WTC11 (cell line): ENCODE measurements at regions not wholly inside any gene's neighbourhood (a gene's known extent, or its start where the extent isn't known, plus 50 kb on each side); places are given as distances from the start of the nearest gene placed in this dataset.

Source experiments
- CREB1 ChIP-seq: sonication (generic); formaldehyde crosslinking; IDR thresholded peaks from 2 replicates; pipeline ENCODE4 v1.8.0; 2023; ENCODE audit warnings: mild to moderate bottlenecking, missing genetic modification reagents
- IRF2 ChIP-seq: sonication (generic); formaldehyde crosslinking; IDR thresholded peaks from 2 replicates; pipeline ENCODE4 v1.8.0; 2022; ENCODE audit warnings: low read depth, missing genetic modification reagents, borderline replicate concordance
- RELA ChIP-seq: sonication (generic); formaldehyde crosslinking; IDR thresholded peaks from 2 replicates; pipeline ENCODE4 v1.8.1; 2022; ENCODE audit warnings: missing genetic modification reagents, mild to moderate bottlenecking, borderline replicate concordance
- SP1 ChIP-seq: sonication (generic); formaldehyde crosslinking; conservative IDR thresholded peaks from 2 replicates; pipeline ENCODE4 v1.8.1; 2022; ENCODE audit warnings: missing genetic modification reagents
- TF ChIP-seq, protein P1 (sequence below): sonication (generic); formaldehyde crosslinking; IDR thresholded peaks from 2 replicates; pipeline ENCODE4 v1.8.1; 2022; ENCODE audit warnings: low read depth, missing genetic modification reagents, borderline replicate concordance
- TF ChIP-seq, protein P2 (sequence below): fragments of 200-600 bp; IDR thresholded peaks from 2 replicates; pipeline ENCODE4 v1.8.0; 2022; ENCODE audit warnings: antibody characterized with exemption
- TF ChIP-seq, protein P3 (sequence below): sonication (generic); formaldehyde crosslinking; conservative IDR thresholded peaks from 2 replicates; pipeline ENCODE4 v1.8.1; 2023; ENCODE audit warnings: mild to moderate bottlenecking, low read depth, missing genetic modification reagents, moderate library complexity
- TF ChIP-seq, protein P4 (sequence below): sonication (generic); formaldehyde crosslinking; IDR thresholded peaks from 2 replicates; pipeline ENCODE4 v1.8.0; 2022; ENCODE audit warnings: mild to moderate bottlenecking, missing genetic modification reagents
- TF ChIP-seq, protein P5 (sequence below): sonication (generic); formaldehyde crosslinking; IDR thresholded peaks from 2 replicates; pipeline ENCODE4 v1.8.1; 2023; ENCODE audit warnings: mild to moderate bottlenecking, moderate library complexity, missing genetic modification reagents

DNA sequence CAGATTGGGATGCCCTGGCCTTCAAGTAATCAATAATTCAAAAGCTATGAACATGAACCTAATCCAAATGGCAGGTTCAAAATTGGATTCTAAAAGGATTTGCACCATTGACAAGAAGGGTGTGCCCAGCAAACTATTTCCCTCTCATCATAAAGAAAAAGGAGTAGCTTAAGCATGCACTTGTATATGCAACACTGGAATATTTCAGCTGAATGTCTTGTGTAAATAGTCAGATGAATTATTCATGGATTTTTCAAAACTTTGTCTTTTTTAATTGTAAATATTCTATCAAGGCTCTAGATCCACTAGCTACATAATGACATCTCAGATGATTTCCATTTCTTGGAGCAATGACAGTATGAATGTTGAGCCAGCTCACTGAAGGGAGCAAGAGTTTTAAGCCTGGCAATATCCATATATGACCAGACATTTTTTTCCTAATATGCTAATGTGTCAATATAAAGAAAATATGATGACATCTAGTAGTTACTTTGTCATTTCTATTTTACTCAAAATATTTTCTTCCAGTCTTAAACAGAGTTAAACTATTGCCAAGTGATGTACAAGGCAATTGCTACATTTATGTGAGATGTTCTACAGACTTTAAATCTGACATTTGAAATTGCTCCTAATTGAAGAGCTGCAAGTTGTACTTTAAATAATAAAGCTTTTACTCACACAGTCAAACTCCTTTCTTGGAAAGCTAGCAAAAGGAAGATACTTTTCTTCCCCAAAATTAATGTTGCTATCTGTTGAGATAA is 230.5 kb upstream of the AGTR1 start:
- TF ChIP-seq, protein P1, sequence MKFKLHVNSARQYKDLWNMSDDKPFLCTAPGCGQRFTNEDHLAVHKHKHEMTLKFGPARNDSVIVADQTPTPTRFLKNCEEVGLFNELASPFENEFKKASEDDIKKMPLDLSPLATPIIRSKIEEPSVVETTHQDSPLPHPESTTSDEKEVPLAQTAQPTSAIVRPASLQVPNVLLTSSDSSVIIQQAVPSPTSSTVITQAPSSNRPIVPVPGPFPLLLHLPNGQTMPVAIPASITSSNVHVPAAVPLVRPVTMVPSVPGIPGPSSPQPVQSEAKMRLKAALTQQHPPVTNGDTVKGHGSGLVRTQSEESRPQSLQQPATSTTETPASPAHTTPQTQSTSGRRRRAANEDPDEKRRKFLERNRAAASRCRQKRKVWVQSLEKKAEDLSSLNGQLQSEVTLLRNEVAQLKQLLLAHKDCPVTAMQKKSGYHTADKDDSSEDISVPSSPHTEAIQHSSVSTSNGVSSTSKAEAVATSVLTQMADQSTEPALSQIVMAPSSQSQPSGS (CRISPR knock-in tag), result no peak
- TF ChIP-seq, protein P2, sequence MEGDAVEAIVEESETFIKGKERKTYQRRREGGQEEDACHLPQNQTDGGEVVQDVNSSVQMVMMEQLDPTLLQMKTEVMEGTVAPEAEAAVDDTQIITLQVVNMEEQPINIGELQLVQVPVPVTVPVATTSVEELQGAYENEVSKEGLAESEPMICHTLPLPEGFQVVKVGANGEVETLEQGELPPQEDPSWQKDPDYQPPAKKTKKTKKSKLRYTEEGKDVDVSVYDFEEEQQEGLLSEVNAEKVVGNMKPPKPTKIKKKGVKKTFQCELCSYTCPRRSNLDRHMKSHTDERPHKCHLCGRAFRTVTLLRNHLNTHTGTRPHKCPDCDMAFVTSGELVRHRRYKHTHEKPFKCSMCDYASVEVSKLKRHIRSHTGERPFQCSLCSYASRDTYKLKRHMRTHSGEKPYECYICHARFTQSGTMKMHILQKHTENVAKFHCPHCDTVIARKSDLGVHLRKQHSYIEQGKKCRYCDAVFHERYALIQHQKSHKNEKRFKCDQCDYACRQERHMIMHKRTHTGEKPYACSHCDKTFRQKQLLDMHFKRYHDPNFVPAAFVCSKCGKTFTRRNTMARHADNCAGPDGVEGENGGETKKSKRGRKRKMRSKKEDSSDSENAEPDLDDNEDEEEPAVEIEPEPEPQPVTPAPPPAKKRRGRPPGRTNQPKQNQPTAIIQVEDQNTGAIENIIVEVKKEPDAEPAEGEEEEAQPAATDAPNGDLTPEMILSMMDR, result no peak
- no peak for TF ChIP-seq SP1 (CRISPR knock-in tag)
- TF ChIP-seq RELA, result no peak
- TF ChIP-seq IRF2, result no peak
- no peak for TF ChIP-seq CREB1
- TF ChIP-seq, protein P3, sequence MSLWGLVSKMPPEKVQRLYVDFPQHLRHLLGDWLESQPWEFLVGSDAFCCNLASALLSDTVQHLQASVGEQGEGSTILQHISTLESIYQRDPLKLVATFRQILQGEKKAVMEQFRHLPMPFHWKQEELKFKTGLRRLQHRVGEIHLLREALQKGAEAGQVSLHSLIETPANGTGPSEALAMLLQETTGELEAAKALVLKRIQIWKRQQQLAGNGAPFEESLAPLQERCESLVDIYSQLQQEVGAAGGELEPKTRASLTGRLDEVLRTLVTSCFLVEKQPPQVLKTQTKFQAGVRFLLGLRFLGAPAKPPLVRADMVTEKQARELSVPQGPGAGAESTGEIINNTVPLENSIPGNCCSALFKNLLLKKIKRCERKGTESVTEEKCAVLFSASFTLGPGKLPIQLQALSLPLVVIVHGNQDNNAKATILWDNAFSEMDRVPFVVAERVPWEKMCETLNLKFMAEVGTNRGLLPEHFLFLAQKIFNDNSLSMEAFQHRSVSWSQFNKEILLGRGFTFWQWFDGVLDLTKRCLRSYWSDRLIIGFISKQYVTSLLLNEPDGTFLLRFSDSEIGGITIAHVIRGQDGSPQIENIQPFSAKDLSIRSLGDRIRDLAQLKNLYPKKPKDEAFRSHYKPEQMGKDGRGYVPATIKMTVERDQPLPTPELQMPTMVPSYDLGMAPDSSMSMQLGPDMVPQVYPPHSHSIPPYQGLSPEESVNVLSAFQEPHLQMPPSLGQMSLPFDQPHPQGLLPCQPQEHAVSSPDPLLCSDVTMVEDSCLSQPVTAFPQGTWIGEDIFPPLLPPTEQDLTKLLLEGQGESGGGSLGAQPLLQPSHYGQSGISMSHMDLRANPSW (CRISPR knock-in tag), result no peak
- TF ChIP-seq, protein P4, sequence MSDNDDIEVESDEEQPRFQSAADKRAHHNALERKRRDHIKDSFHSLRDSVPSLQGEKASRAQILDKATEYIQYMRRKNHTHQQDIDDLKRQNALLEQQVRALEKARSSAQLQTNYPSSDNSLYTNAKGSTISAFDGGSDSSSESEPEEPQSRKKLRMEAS (CRISPR knock-in tag), result no peak
- TF ChIP-seq, protein P5, sequence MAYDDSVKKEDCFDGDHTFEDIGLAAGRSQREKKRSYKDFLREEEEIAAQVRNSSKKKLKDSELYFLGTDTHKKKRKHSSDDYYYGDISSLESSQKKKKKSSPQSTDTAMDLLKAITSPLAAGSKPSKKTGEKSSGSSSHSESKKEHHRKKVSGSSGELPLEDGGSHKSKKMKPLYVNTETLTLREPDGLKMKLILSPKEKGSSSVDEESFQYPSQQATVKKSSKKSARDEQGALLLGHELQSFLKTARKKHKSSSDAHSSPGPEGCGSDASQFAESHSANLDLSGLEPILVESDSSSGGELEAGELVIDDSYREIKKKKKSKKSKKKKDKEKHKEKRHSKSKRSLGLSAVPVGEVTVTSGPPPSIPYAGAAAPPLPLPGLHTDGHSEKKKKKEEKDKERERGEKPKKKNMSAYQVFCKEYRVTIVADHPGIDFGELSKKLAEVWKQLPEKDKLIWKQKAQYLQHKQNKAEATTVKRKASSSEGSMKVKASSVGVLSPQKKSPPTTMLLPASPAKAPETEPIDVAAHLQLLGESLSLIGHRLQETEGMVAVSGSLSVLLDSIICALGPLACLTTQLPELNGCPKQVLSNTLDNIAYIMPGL (CRISPR knock-in tag), result no peak
